SK-N-SH treated with all-trans-retinoic acid at 6 μM for 48 hours (cell line): ENCODE measurements at regions not wholly inside any gene's neighbourhood (a gene's known extent, or its start where the extent isn't known, plus 50 kb on each side); places are given as distances from the start of the nearest gene placed in this dataset.

Experiments
- BACH2 ChIP-seq: fragments of 250-450 bp; sonication (Bioruptor Pico); IDR thresholded peaks from 2 replicates; pipeline ENCODE4 v1.9.0; 2021; ENCODE audit warnings: mild to moderate bottlenecking, borderline replicate concordance
- ESRRG ChIP-seq: fragments of 250-450 bp; sonication (Bioruptor Pico); IDR thresholded peaks from 2 replicates; pipeline ENCODE4 v1.6.1; 2021; ENCODE audit warnings: mild to moderate bottlenecking
- GLIS3 ChIP-seq: fragments of 250-450 bp; sonication (Bioruptor Pico); IDR thresholded peaks from 2 replicates; pipeline ENCODE4 v1.5.0; 2020; ENCODE audit warnings: mild to moderate bottlenecking, moderate library complexity
- RARB ChIP-seq: fragments of 250-450 bp; sonication (Bioruptor Pico); IDR thresholded peaks from 2 replicates; pipeline ENCODE4 v1.8.0; 2021; ENCODE audit warnings: mild to moderate bottlenecking, moderate library complexity
- TCF4 ChIP-seq: fragments of 250-450 bp; sonication (Bioruptor Pico); IDR thresholded peaks from 2 replicates; pipeline ENCODE4 v1.8.0; 2021; ENCODE audit warnings: mild to moderate bottlenecking, moderate library complexity, borderline replicate concordance
- ZFP30 ChIP-seq: fragments of 450-650 bp; formaldehyde crosslinking; IDR thresholded peaks from 2 replicates; pipeline ENCODE4 v1.5.0; 2022; ENCODE audit warnings: mild to moderate bottlenecking, moderate library complexity
- ZNF70 ChIP-seq: fragments of 450-650 bp; formaldehyde crosslinking; IDR thresholded peaks from 2 replicates; pipeline ENCODE4 v1.5.0; 2020; ENCODE audit warnings: mild to moderate bottlenecking, moderate library complexity
- ZNF8 ChIP-seq: fragments of 450-650 bp; formaldehyde crosslinking; IDR thresholded peaks from 2 replicates; pipeline ENCODE4 v1.5.0; 2020; ENCODE audit warnings: mild to moderate bottlenecking, moderate library complexity
- TF ChIP-seq, protein P1 (sequence below): fragments of 250-450 bp; sonication (Bioruptor Pico); IDR thresholded peaks from 2 replicates; pipeline ENCODE4 v1.8.0; 2020; ENCODE audit warnings: mild to moderate bottlenecking, moderate library complexity, borderline replicate concordance
- TF ChIP-seq, protein P2 (sequence below): fragments of 250-450 bp; sonication (Bioruptor Pico); IDR thresholded peaks from 2 replicates; pipeline ENCODE4 v1.5.1; 2021; ENCODE audit warnings: mild to moderate bottlenecking, moderate library complexity
- TF ChIP-seq, protein P3 (sequence below): fragments of 250-450 bp; sonication (Bioruptor Pico); IDR thresholded peaks from 2 replicates; pipeline ENCODE4 v1.5.1; 2020; ENCODE audit warnings: low read depth, mild to moderate bottlenecking, moderate library complexity
- TF ChIP-seq, protein P4 (sequence below): fragments of 250-450 bp; sonication (Bioruptor Pico); IDR thresholded peaks from 2 replicates; pipeline ENCODE4 v1.5.0; 2020; ENCODE audit warnings: mild to moderate bottlenecking, moderate library complexity
- TF ChIP-seq, protein P5 (sequence below): fragments of 250-450 bp; sonication (Bioruptor Pico); IDR thresholded peaks from 2 replicates; pipeline ENCODE4 v1.8.0; 2021; ENCODE audit warnings: low read depth, mild to moderate bottlenecking, moderate library complexity, borderline replicate concordance

DNA sequence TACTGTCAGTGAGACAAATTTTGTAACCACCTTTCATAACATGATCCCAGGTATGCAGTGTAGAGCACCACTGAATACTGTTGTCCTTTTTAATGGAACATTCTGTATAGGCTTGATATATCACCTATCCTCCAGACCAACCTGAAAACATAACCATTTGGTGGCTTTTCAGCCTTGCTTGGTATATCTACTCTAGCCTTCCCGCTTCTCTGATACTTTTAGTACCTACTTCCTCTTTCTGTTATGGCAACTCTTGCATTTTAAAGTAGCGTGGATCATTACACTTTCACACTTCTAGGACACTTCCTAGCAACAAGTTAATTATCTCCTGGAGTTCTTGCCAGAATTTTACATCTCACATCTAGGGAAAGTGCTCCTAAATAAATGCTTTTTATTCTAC is 226.6 kb upstream of the ROBO1 start:
- TF ChIP-seq, protein P1, sequence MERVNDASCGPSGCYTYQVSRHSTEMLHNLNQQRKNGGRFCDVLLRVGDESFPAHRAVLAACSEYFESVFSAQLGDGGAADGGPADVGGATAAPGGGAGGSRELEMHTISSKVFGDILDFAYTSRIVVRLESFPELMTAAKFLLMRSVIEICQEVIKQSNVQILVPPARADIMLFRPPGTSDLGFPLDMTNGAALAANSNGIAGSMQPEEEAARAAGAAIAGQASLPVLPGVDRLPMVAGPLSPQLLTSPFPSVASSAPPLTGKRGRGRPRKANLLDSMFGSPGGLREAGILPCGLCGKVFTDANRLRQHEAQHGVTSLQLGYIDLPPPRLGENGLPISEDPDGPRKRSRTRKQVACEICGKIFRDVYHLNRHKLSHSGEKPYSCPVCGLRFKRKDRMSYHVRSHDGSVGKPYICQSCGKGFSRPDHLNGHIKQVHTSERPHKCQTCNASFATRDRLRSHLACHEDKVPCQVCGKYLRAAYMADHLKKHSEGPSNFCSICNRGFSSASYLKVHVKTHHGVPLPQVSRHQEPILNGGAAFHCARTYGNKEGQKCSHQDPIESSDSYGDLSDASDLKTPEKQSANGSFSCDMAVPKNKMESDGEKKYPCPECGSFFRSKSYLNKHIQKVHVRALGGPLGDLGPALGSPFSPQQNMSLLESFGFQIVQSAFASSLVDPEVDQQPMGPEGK (CRISPR knock-in tag): no peak
- TF ChIP-seq GLIS3 (CRISPR knock-in tag) (no peak), ESRRG (CRISPR knock-in tag) (no peak), RARB (CRISPR knock-in tag) (no peak), ZFP30 (CRISPR knock-in tag) (no peak), ZNF8 (CRISPR knock-in tag) (no peak), ZNF70 (CRISPR knock-in tag) (no peak), BACH2 (CRISPR knock-in tag) (no peak), TCF4 (CRISPR knock-in tag) (no peak)
- TF ChIP-seq, protein P2, sequence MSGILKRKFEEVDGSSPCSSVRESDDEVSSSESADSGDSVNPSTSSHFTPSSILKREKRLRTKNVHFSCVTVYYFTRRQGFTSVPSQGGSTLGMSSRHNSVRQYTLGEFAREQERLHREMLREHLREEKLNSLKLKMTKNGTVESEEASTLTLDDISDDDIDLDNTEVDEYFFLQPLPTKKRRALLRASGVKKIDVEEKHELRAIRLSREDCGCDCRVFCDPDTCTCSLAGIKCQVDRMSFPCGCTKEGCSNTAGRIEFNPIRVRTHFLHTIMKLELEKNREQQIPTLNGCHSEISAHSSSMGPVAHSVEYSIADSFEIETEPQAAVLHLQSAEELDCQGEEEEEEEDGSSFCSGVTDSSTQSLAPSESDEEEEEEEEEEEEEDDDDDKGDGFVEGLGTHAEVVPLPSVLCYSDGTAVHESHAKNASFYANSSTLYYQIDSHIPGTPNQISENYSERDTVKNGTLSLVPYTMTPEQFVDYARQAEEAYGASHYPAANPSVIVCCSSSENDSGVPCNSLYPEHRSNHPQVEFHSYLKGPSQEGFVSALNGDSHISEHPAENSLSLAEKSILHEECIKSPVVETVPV (CRISPR knock-in tag): no peak
- TF ChIP-seq, protein P3, sequence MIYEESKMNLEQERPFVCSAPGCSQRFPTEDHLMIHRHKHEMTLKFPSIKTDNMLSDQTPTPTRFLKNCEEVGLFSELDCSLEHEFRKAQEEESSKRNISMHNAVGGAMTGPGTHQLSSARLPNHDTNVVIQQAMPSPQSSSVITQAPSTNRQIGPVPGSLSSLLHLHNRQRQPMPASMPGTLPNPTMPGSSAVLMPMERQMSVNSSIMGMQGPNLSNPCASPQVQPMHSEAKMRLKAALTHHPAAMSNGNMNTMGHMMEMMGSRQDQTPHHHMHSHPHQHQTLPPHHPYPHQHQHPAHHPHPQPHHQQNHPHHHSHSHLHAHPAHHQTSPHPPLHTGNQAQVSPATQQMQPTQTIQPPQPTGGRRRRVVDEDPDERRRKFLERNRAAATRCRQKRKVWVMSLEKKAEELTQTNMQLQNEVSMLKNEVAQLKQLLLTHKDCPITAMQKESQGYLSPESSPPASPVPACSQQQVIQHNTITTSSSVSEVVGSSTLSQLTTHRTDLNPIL (CRISPR knock-in tag): no peak
- TF ChIP-seq, protein P4, sequence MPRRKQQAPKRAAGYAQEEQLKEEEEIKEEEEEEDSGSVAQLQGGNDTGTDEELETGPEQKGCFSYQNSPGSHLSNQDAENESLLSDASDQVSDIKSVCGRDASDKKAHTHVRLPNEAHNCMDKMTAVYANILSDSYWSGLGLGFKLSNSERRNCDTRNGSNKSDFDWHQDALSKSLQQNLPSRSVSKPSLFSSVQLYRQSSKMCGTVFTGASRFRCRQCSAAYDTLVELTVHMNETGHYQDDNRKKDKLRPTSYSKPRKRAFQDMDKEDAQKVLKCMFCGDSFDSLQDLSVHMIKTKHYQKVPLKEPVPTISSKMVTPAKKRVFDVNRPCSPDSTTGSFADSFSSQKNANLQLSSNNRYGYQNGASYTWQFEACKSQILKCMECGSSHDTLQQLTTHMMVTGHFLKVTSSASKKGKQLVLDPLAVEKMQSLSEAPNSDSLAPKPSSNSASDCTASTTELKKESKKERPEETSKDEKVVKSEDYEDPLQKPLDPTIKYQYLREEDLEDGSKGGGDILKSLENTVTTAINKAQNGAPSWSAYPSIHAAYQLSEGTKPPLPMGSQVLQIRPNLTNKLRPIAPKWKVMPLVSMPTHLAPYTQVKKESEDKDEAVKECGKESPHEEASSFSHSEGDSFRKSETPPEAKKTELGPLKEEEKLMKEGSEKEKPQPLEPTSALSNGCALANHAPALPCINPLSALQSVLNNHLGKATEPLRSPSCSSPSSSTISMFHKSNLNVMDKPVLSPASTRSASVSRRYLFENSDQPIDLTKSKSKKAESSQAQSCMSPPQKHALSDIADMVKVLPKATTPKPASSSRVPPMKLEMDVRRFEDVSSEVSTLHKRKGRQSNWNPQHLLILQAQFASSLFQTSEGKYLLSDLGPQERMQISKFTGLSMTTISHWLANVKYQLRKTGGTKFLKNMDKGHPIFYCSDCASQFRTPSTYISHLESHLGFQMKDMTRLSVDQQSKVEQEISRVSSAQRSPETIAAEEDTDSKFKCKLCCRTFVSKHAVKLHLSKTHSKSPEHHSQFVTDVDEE (CRISPR knock-in tag): no peak
- TF ChIP-seq, protein P5, sequence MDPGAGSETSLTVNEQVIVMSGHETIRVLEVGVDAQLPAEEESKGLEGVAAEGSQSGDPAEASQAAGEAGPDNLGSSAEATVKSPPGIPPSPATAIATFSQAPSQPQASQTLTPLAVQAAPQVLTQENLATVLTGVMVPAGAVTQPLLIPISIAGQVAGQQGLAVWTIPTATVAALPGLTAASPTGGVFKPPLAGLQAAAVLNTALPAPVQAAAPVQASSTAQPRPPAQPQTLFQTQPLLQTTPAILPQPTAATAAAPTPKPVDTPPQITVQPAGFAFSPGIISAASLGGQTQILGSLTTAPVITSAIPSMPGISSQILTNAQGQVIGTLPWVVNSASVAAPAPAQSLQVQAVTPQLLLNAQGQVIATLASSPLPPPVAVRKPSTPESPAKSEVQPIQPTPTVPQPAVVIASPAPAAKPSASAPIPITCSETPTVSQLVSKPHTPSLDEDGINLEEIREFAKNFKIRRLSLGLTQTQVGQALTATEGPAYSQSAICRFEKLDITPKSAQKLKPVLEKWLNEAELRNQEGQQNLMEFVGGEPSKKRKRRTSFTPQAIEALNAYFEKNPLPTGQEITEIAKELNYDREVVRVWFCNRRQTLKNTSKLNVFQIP (CRISPR knock-in tag): no peak
